Panc1 (cell line): ENCODE measurements at regions not wholly inside any gene's neighbourhood (a gene's known extent, or its start where the extent isn't known, plus 50 kb on each side); places are given as distances from the start of the nearest gene placed in this dataset.

Experiments
- ATAC-seq: fragments of 200-7000 bp; cut with Tn5 transposase; 2 replicates; pipeline ENCODE4 v1.9.1; 2020; ENCODE audit warnings: mild to moderate bottlenecking, moderate library complexity
- BruUV-seq: library from RNA; stranded (reverse); fragments of 400-500 nt; replicated peaks from 2 replicates; lab custom pipeline; 2021; lab: Mats Ljungman, UMichigan
- CTCF ChIA-PET: fragments of 300-600 bp; sonication (Branson Sonifier 250); formaldehyde crosslinking; loops from one replicate; lab custom pipeline; 2022; ENCODE audit warnings: antibody characterized with exemption; lab: Charles Lee
- POLR2A ChIA-PET: fragments of 300-600 bp; sonication (Branson Sonifier 250); formaldehyde crosslinking; loops from one replicate; lab custom pipeline; 2022; ENCODE audit warnings: antibody characterized with exemption; lab: Charles Lee
- DNase-seq: peaks from one replicate; pipeline ENCODE4 v3.0.0-alpha.2; 2010; ENCODE audit warnings: low read depth, low spot score
- H3K27ac ChIP-seq: 2 replicates; pipeline ENCODE4 v1.5.1; 2011; ENCODE audit warnings: mild to moderate bottlenecking, low read length, inconsistent platforms
- H3K27me3 ChIP-seq: fragments of 200-500 bp; sonication (Bioruptor generic); 2 replicates; pipeline ENCODE4 v1.6.0; 2014; ENCODE audit warnings: low read length, inconsistent platforms; ENCODE audit not compliant: control insufficient read depth, insufficient read depth
- H3K36me3 ChIP-seq: fragments of 200-500 bp; sonication (Bioruptor generic); 2 replicates; pipeline ENCODE4 v1.5.1; 2014; ENCODE audit warnings: inconsistent platforms, mild to moderate bottlenecking, low read length, moderate library complexity; ENCODE audit not compliant: control insufficient read depth, insufficient read depth
- H3K4me1 ChIP-seq: 2 replicates; pipeline ENCODE4 v1.5.1; 2011; ENCODE audit warnings: inconsistent platforms, mild to moderate bottlenecking, low read length, moderate library complexity; ENCODE audit not compliant: control insufficient read depth, insufficient read depth
- H3K4me3 ChIP-seq, 2 experiments: 2 replicates each; pipeline ENCODE4 v1.5.1; 2011 to 2012; ENCODE audit warnings: low read depth in 2 of 2, low read length in 2 of 2, mild to moderate bottlenecking in 2 of 2, inconsistent platforms in 1 of 2, moderate library complexity in 1 of 2
- H3K9me3 ChIP-seq: fragments of 200-500 bp; sonication (Bioruptor generic); 2 replicates; pipeline ENCODE4 v1.5.1; 2014; ENCODE audit warnings: low read depth, mild to moderate bottlenecking, inconsistent platforms, low read length, moderate library complexity; ENCODE audit not compliant: control insufficient read depth, insufficient read depth
- POLR2AphosphoS5 ChIP-seq: IDR thresholded peaks from 2 replicates; pipeline ENCODE4 v1.6.1; 2012; ENCODE audit warnings: mild to moderate bottlenecking, low read depth, low read length, moderate library complexity
- REST ChIP-seq, 2 experiments: IDR thresholded peaks; 2 replicates each; pipeline ENCODE4 v1.6.1; 2011 to 2012; ENCODE audit warnings: low read depth in 2 of 2, control low read depth in 1 of 2, low read length in 1 of 2, mild to moderate bottlenecking in 1 of 2, moderate library complexity in 1 of 2; ENCODE audit not compliant: insufficient read depth in 1 of 2
- SIN3A ChIP-seq: IDR thresholded peaks from 2 replicates; pipeline ENCODE4 v1.6.1; 2012; ENCODE audit warnings: low read depth, mild to moderate bottlenecking, low read length, moderate library complexity, borderline replicate concordance; ENCODE audit not compliant: insufficient read depth
- TCF7L2 ChIP-seq: IDR thresholded peaks from 2 replicates; pipeline ENCODE4 v1.6.1; 2011; ENCODE audit warnings: mild to moderate bottlenecking, low read depth, low read length, inconsistent platforms
- in situ Hi-C: cut with HindIII; loops from 2 replicates; pipeline ENCODE4 v1.10.0; 2016; ENCODE audit warnings: low sequenced_read_pairs, low pct_unique_long_range_greater_than_20kb
- intact Hi-C: fragments of 100-400 bp; cut with micrococcal nuclease; formaldehyde crosslinking; loops from one replicate; pipeline ENCODE4 v1.10.0; 2022; ENCODE audit not compliant: unreplicated experiment
- TF ChIP-seq, protein P1 (sequence below): fragments of 450-650 bp; IDR thresholded peaks from 2 replicates; pipeline ENCODE4 v1.5.1; 2017; ENCODE audit warnings: mild to moderate bottlenecking

DNA sequence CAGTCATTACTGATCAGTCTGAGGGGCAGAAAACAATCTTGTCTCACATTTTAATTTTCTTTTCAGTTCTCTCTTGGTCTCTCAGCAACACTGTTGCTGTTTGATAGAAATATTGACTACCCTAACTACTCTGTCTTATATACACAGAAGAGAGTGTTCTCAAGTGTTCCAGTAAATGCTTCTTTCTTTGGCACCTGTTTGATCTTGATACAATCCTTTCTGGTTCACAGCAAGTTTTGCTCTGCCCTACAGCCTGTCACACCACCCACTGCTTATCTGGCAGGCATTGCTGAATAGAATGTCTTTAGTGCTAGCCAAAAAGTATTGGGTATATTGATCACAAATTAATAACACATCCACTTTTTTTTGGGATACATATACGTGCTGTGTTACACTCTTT lies 75.7 kb upstream of the WLS start:
- no peak overlapping the region for H3K4me3 ChIP-seq
- ATAC-seq (no peak), DNase-seq (no peak)
- no peak overlapping the region for H3K27ac ChIP-seq
- no peaks in the 10 kb centered on the region for H3K4me1 ChIP-seq
- no peak for TF ChIP-seq POLR2AphosphoS5
- TF ChIP-seq REST (IDR thresholded peaks at IDR 0.05; ENCODE audit: insufficient read depth in 1 of 2, low read depth in 2 of 2, low read length in 1 of 2), result no peak
- TF ChIP-seq, protein P1, sequence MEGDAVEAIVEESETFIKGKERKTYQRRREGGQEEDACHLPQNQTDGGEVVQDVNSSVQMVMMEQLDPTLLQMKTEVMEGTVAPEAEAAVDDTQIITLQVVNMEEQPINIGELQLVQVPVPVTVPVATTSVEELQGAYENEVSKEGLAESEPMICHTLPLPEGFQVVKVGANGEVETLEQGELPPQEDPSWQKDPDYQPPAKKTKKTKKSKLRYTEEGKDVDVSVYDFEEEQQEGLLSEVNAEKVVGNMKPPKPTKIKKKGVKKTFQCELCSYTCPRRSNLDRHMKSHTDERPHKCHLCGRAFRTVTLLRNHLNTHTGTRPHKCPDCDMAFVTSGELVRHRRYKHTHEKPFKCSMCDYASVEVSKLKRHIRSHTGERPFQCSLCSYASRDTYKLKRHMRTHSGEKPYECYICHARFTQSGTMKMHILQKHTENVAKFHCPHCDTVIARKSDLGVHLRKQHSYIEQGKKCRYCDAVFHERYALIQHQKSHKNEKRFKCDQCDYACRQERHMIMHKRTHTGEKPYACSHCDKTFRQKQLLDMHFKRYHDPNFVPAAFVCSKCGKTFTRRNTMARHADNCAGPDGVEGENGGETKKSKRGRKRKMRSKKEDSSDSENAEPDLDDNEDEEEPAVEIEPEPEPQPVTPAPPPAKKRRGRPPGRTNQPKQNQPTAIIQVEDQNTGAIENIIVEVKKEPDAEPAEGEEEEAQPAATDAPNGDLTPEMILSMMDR, result no peak
- no peak for TF ChIP-seq SIN3A
- in situ Hi-C loops, result no loop called here
- CTCF ChIA-PET, result no interaction called here
- H3K36me3 ChIP-seq, result no peaks in the 10 kb centered on the region
- BruUV-seq, result no TSS peak
- peaks cover 4% of the 10 kb centered on the region; the same call in 1 of the 2 replicates for H3K27me3 ChIP-seq
- intact Hi-C loops, result no loop called here
- no peaks in the 10 kb centered on the region for H3K9me3 ChIP-seq
- POLR2A ChIA-PET, result no interaction called here

- in situ Hi-C loops (no loop called here), intact Hi-C loops (no loop called here)
- H3K4me1 ChIP-seq, result no peaks in the 10 kb centered on the region
- ChIA-PET POLR2A (no interaction called here), CTCF (no interaction called here)
- ATAC-seq (no peak), DNase-seq (no peak)
- H3K9me3 ChIP-seq, result no peaks in the 10 kb centered on the region
- TF ChIP-seq, protein P1, result no peak
- no peak for TF ChIP-seq TCF7L2
- no peak for TF ChIP-seq POLR2AphosphoS5
- no peak for TF ChIP-seq SIN3A
- TF ChIP-seq REST (IDR thresholded peaks at IDR 0.05; ENCODE audit: insufficient read depth in 1 of 2, low read depth in 2 of 2, low read length in 1 of 2), result no peak
- peaks cover 4% of the 10 kb centered on the region; the same call in 1 of the 2 replicates for H3K27me3 ChIP-seq
- no peak overlapping the region for H3K4me3 ChIP-seq
- no TSS peak for BruUV-seq
- H3K36me3 ChIP-seq, result no peaks in the 10 kb centered on the region
- no peak overlapping the region for H3K27ac ChIP-seq
These were observed 75.1 kb upstream of the WLS start for GRCh38 chr1:68307378-68307787.
